LNCaP clone FGC (cell line): ENCODE measurements at regions not wholly inside any gene's neighbourhood (a gene's known extent, or its start where the extent isn't known, plus 50 kb on each side); places are given as distances from the start of the nearest gene placed in this dataset.
"Not testable (repeated sequence)": the region's sequence is repeated elsewhere in the genome, so short reads cannot be mapped to it uniquely, and the experiment has no call there.

Experiments used
- DNase-seq: peaks from one replicate; pipeline ENCODE4 v3.0.0-alpha.2; 2011; ENCODE audit warnings: low read depth
- H3K4me3 ChIP-seq: 2 replicates; pipeline ENCODE4 v1.5.1; 2011; ENCODE audit warnings: mild to moderate bottlenecking, low read depth, low read length, control low read depth
- CTCF ChIP-seq: IDR thresholded peaks from 2 replicates; pipeline ENCODE4 v1.5.1; 2012; ENCODE audit warnings: mild to moderate bottlenecking; ENCODE audit not compliant: control insufficient read depth, insufficient read depth; ENCODE audit errors: extremely low read depth

- not testable (repeated sequence) for H3K4me3 ChIP-seq, DNase-seq
These were observed 53.1 kb downstream of the HSFY1 start for GRCh38 chrY:18599606-18600005.

DNA sequence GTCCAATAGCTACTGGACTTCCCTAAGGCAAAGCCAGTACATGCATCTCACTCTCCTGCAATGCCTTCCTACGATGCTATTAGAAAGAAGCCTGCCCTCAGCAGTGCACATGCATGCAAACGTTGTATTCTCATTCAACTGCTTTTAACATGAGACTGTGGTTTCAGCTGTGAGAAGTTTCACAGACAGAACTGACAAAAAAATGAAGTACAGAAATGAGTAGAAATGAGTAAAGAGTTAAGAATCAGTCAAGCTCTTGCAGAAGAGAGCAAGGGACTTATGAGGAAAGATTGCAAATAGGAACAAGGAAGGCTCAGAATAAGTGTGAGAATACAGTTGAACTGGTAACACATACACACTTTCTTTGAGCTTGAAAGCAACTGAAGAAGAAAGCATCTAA lies 54.8 kb downstream of the HSFY1 start:
- DNase-seq, H3K4me3 ChIP-seq: not testable (repeated sequence)

- H3K4me3 ChIP-seq, DNase-seq: not testable (repeated sequence)
These were observed 59.7 kb downstream of the HSFY1 start for GRCh38 chrY:18606251-18606650.

- H3K4me3 ChIP-seq, DNase-seq: not testable (repeated sequence)
These were observed 61.7 kb downstream of the HSFY1 start for GRCh38 chrY:18608205-18608604.

DNA sequence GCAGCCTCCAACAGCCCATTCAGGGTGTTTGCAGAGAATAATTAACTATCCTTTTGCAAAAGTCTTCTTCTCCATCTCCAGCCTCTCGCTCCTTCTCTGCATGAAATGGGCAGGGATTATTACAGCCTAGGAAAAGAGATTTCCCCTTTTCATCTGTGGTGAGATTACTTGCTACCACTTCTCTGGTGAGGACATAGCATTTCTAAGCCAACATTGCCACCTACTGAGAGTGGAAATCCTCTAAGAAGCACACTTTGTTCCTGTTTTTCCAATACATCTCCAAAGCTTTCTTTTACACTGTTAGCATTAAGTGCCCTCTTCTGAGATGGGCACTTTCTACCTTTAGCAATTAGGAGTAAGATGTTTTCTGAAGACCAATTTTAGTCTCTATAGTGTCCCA lies 69.3 kb downstream of the HSFY1 start:
- not testable (repeated sequence) for H3K4me3 ChIP-seq, DNase-seq

DNA sequence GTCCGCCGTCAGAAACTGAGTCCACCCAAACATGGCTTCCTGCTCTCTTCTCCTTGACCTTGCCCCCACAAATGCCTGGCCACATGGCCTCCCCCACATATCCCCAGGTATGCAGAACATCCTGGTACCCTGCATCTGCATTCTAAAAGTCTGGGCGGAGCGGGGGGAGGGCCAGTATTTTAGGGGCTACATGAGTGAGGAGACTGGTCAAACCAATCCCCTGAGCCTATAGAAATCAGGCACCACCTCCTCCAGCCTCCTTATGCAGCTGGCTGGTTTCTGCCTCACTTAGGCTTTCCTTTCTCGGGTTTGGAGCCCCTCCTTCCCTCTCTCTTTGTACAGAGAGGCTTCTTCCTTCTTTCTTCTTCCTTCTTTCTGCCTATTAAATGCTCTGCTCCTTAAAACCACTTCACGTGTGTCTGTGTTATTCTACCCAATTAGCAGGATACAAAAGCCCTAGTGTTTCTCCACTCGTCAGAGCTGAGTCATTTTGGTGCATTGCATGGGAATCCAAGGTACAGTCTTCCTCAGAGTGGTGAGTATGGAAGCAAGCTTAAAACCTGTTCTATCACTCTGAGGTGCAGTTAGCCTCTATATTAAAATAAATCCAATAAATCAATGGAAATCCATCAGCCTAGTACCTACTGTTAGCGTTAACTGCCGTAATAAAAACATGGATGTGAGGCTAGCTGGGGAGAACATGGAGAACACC lies 83.4 kb downstream of the HSFY1 start:
- not testable (repeated sequence) for DNase-seq, H3K4me3 ChIP-seq

DNA sequence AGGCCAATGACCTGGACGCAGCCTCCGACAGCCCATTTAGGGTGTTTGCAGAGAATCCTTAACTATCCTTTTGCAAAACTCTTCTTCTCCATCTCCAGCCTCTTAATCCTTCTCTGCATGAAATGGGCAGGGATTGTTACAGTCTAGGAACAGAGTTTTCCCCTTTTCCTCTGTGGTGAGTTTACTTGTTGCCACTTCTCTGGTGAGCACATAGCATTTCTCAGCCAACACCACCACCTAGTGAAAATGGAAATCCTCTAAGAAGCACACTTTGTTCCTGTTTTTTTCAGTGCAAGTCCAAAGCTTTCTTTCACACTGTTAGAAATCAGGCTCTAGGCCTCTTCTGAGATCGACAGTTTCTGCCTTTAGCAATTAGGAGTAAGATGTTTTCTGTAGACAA lies 84.1 kb downstream of the HSFY1 start:
- not testable (repeated sequence) for DNase-seq, H3K4me3 ChIP-seq

GRCh38 chrY:18631610-18632009 lies 85.1 kb downstream of the HSFY1 start:
- not testable (repeated sequence) for H3K4me3 ChIP-seq, DNase-seq

DNA sequence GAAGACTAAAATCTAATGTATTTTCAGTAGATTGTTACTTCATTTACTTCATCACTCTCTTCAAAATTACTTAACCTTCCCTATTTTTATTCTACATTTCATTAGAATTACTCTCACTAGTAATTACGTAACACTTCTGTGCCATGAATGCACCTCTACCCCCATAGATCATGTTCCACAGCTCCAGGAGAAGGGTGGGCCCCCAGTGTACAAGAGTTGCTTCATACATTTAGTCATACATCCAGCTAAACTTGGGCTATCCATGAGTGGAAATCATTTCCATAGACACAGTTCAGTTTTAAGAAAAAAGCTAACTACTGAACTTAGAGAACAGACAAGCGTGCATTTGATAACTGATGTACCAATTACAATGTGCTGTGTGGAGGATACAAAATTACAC lies 104.2 kb downstream of the HSFY1 start:
- no peak overlapping the region for H3K4me3 ChIP-seq
- no peak for DNase-seq
- no peak for TF ChIP-seq CTCF

DNA sequence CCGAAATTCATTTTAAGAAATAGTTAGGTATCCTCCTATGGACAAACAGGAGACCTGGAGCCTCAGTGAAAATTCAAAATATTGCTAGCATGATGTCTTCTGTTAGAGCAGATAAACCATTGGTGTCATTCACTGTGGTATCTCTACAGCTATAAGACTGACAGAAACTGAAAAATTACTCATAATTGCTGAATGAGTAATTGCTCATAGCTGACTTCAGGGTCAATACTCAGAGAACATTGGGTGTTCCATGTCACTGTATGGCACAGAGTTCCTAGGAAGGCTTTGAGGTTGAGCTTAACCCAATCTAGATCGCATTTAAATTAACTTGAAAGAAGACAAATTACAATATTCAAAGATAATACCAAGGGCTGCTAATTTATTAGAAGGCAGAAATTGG lies 109.0 kb downstream of the HSFY2 start:
- no peak for TF ChIP-seq CTCF
- no peak for DNase-seq
- H3K4me3 ChIP-seq, result no peak overlapping the region

DNA sequence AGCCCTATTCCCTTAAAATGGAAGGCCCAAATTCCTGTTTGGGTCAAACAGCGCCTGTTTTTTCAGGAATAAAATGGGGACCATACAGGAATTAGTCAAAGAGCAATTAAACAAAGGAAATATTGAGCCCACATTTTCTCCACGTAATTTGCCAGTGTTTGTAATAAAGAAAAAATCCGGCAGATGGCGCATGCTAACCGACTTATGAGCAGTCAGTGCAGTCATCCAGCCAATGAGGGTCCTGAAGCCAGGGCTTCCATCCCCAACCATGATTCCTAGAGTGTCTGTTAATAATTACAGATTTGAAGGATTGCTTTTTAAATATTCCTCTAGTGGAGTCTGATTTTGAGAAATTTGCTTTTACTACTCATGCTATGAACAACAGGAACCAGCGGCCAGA lies 103.7 kb downstream of the HSFY2 start:
- H3K4me3 ChIP-seq, result no peak overlapping the region
- no peak for DNase-seq
- TF ChIP-seq CTCF, result peak; percentile 51

DNA sequence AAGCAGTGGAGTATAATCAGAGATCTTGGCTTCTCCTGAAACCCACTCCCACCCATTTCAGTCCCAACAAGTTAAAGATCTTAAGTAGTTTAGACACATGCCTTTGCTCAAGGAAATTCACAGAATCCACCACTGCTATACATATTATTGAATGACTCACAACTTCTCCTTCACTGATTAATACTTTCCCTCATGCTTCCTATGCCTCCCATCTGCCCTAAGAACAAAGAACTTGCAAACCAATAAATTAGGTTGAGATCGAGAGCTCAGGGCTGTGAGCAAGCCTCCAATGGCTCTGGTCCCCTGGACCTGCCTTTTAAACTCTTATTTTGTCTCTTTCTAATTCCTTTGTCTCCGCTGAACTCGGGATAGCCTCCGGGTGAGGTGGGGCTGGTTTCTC lies 101.6 kb downstream of the HSFY2 start:
- TF ChIP-seq CTCF, result no peak
- DNase-seq, result no peak
- no peak overlapping the region for H3K4me3 ChIP-seq

DNA sequence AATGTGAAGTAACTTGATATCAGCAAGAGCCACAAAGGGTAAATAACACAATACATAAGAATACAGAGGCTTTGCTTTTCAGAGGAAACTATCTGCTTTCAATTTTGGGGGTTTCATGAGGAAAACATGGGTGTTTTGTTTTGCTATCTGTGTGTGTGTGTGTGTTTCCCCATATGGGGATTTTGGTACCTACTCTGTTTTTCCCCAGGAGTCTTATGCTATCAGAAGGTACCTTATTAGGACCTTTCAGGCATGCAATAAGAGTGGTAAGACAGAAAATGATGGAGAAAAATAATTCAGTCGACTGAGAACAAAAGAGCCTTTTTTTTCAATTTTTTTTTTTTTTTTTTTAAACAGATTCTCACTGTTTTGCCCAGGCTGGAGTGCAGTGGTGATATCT lies 87.5 kb downstream of the HSFY2 start:
- not testable (repeated sequence) for DNase-seq, H3K4me3 ChIP-seq

GRCh38 chrY:18688362-18688761 lies 85.2 kb downstream of the HSFY2 start:
- not testable (repeated sequence) for H3K4me3 ChIP-seq, DNase-seq

DNA sequence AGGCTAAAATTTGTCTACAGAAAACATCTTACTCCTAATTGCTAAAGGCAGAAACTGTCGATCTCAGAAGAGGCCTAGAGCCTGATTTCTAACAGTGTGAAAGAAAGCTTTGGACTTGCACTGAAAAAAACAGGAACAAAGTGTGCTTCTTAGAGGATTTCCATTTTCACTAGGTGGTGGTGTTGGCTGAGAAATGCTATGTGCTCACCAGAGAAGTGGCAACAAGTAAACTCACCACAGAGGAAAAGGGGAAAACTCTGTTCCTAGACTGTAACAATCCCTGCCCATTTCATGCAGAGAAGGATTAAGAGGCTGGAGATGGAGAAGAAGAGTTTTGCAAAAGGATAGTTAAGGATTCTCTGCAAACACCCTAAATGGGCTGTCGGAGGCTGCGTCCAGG lies 84.1 kb downstream of the HSFY2 start:
- DNase-seq, H3K4me3 ChIP-seq: not testable (repeated sequence)
